ENCODE measurements at regions not wholly inside any gene's neighbourhood (a gene's known extent, or its start where the extent isn't known, plus 50 kb on each side); places are given as distances from the start of the nearest gene placed in this dataset.

- TF ChIP-seq EZH2 (IDR thresholded peaks at IDR 0.05; ENCODE audit: low read length) (no peak), CTCF (optimal IDR thresholded peaks at IDR 0.05 in 1 of 3, IDR thresholded peaks at IDR 0.05 in 1 of 3, conservative IDR thresholded peaks at IDR 0.05 in 1 of 3; ENCODE audit: extremely low read depth in 1 of 3, insufficient read depth in 2 of 3, low read length in 3 of 3) (no peak)
These were observed 297.6 kb downstream of the DAD1 start for GRCh38 chr14:22291406-22291805.
